ENCODE measurements at regions not wholly inside any gene's neighbourhood (a gene's known extent, or its start where the extent isn't known, plus 50 kb on each side); places are given as distances from the start of the nearest gene placed in this dataset.
"Not testable (repeated sequence)": the region's sequence is repeated elsewhere in the genome, so short reads cannot be mapped to it uniquely, and the experiment has no call there.

- DNase-seq (ENCODE audit: low spot score) = no peak
These were observed 638.1 kb upstream of the KCNMB2 start for GRCh38 chr3:177898185-177898584.

- no peak for DNase-seq (ENCODE audit: low spot score)
These were observed 636.8 kb upstream of the KCNMB2 start for GRCh38 chr3:177899275-177900067.

GRCh38 chr3:177902876-177903275 lies 633.4 kb upstream of the KCNMB2 start:
- no peak for DNase-seq (ENCODE audit: low spot score)

- peak; percentile 45 for DNase-seq (ENCODE audit: low spot score)
These were observed 631.6 kb upstream of the KCNMB2 start for GRCh38 chr3:177904621-177905020.

- peak; percentile 51 for DNase-seq (ENCODE audit: low spot score)
These were observed 630.8 kb upstream of the KCNMB2 start for GRCh38 chr3:177905173-177906125.

- DNase-seq (ENCODE audit: low spot score) = peak; percentile 86
These were observed 630.1 kb upstream of the KCNMB2 start for GRCh38 chr3:177906126-177906511.

GRCh38 chr3:177906578-177907229 lies 629.5 kb upstream of the KCNMB2 start:
- no peak for DNase-seq (ENCODE audit: low spot score)

GRCh38 chr3:177909530-177909929 lies 626.7 kb upstream of the KCNMB2 start:
- DNase-seq (ENCODE audit: low spot score) = not testable (repeated sequence)

GRCh38 chr3:177914224-177914623 lies 622.0 kb upstream of the KCNMB2 start:
- DNase-seq (ENCODE audit: low spot score) = no peak

- no peak for DNase-seq (ENCODE audit: low spot score)
These were observed 619.8 kb upstream of the KCNMB2 start for GRCh38 chr3:177916461-177916860.

- no peak for DNase-seq (ENCODE audit: low spot score)
These were observed 618.9 kb upstream of the KCNMB2 start for GRCh38 chr3:177917234-177917861.

- no peak for DNase-seq (ENCODE audit: low spot score)
These were observed 615.1 kb upstream of the KCNMB2 start for GRCh38 chr3:177921153-177921552.

GRCh38 chr3:177924261-177924660 lies 612.0 kb upstream of the KCNMB2 start:
- DNase-seq (ENCODE audit: low spot score) = no peak

- peak; percentile 65 for DNase-seq (ENCODE audit: low spot score)
These were observed 607.9 kb upstream of the KCNMB2 start for GRCh38 chr3:177928172-177928873.

GRCh38 chr3:177929310-177929709 lies 606.9 kb upstream of the KCNMB2 start:
- DNase-seq (ENCODE audit: low spot score) = no peak

GRCh38 chr3:177930771-177931170 lies 605.5 kb upstream of the KCNMB2 start:
- DNase-seq (ENCODE audit: low spot score) = no peak

- no peak for DNase-seq (ENCODE audit: low spot score)
These were observed 604.9 kb upstream of the KCNMB2 start for GRCh38 chr3:177931346-177931745.

- no peak for DNase-seq (ENCODE audit: low spot score)
These were observed 603.9 kb upstream of the KCNMB2 start for GRCh38 chr3:177932346-177932745.

- peak; percentile 16 for DNase-seq (ENCODE audit: low spot score)
These were observed 603.2 kb upstream of the KCNMB2 start for GRCh38 chr3:177932750-177933660.

Measured in AG20443 (cell line).